Suprapubic skin (tissue), 3 donors: ENCODE measurements at regions not wholly inside any gene's neighbourhood (a gene's known extent, or its start where the extent isn't known, plus 50 kb on each side); places are given as distances from the start of the nearest gene placed in this dataset.

Experiments
- POLR2A ChIP-seq, 2 donors: fragments of 450-650 bp; IDR thresholded peaks; one replicate each; pipeline ENCODE4 v1.6.1; 2017; ENCODE audit warnings: antibody characterized with exemption in 2 of 2, mild to moderate bottlenecking in 2 of 2, moderate library complexity in 2 of 2
- TF ChIP-seq, protein P1 (sequence below), 2 donors: fragments of 200-600 bp in 1 of 2; fragments of 450-650 bp in 1 of 2; sonication (generic) in 1 of 2; IDR thresholded peaks; one replicate each; pipeline ENCODE4 v1.5.1; 2016 to 2019; ENCODE audit warnings: antibody characterized with exemption in 2 of 2, mild to moderate bottlenecking in 1 of 2, moderate library complexity in 1 of 2

- TF ChIP-seq, protein P1, sequence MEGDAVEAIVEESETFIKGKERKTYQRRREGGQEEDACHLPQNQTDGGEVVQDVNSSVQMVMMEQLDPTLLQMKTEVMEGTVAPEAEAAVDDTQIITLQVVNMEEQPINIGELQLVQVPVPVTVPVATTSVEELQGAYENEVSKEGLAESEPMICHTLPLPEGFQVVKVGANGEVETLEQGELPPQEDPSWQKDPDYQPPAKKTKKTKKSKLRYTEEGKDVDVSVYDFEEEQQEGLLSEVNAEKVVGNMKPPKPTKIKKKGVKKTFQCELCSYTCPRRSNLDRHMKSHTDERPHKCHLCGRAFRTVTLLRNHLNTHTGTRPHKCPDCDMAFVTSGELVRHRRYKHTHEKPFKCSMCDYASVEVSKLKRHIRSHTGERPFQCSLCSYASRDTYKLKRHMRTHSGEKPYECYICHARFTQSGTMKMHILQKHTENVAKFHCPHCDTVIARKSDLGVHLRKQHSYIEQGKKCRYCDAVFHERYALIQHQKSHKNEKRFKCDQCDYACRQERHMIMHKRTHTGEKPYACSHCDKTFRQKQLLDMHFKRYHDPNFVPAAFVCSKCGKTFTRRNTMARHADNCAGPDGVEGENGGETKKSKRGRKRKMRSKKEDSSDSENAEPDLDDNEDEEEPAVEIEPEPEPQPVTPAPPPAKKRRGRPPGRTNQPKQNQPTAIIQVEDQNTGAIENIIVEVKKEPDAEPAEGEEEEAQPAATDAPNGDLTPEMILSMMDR (IDR thresholded peaks at IDR 0.05), result no peak
- no peak for TF ChIP-seq POLR2A (IDR thresholded peaks at IDR 0.05)
Observed at GRCh38 chr15:70583006-70583405, 180.4 kb downstream of the UACA start.
